ENCODE measurements at regions not wholly inside any gene's neighbourhood (a gene's known extent, or its start where the extent isn't known, plus 50 kb on each side); places are given as distances from the start of the nearest gene placed in this dataset.

DNA sequence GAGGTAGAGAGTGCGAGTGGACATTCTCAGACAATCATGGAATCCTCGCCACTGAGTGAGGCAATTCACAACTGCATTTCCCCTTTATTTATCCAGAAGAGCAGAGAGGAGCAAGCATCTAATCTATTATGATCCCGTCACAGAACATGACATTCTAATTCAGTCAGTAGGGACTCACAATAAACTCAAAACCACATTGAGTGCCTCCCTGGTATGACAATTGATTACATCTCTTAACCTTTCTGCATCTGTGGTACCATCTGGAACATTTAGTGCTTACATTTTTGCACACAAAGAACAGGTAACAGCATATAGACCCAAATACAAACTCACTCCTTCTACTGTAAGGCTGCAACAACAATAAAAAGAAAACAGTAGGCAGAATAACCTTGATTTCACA lies 517.2 kb downstream of the GBE1 start:
- Histone ChIP-seq H3K27me3 (replicated peaks; ENCODE audit: control insufficient read depth, insufficient read depth, low read length) (no peaks in the 10 kb centered on the region), H3K4me3 (replicated peaks; ENCODE audit: low read depth, low read length) (no peak overlapping the region), H3K36me3 (ENCODE audit: control insufficient read depth, insufficient read depth, low read length) (no peaks in the 10 kb centered on the region)
- TF ChIP-seq, protein P1, sequence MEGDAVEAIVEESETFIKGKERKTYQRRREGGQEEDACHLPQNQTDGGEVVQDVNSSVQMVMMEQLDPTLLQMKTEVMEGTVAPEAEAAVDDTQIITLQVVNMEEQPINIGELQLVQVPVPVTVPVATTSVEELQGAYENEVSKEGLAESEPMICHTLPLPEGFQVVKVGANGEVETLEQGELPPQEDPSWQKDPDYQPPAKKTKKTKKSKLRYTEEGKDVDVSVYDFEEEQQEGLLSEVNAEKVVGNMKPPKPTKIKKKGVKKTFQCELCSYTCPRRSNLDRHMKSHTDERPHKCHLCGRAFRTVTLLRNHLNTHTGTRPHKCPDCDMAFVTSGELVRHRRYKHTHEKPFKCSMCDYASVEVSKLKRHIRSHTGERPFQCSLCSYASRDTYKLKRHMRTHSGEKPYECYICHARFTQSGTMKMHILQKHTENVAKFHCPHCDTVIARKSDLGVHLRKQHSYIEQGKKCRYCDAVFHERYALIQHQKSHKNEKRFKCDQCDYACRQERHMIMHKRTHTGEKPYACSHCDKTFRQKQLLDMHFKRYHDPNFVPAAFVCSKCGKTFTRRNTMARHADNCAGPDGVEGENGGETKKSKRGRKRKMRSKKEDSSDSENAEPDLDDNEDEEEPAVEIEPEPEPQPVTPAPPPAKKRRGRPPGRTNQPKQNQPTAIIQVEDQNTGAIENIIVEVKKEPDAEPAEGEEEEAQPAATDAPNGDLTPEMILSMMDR (IDR thresholded peaks at IDR 0.05; ENCODE audit: insufficient read depth, low read length, poor library complexity, severe bottlenecking), result no peak
- DNase-seq (ENCODE audit: extremely low read depth, insufficient read length), result no peak

DNA sequence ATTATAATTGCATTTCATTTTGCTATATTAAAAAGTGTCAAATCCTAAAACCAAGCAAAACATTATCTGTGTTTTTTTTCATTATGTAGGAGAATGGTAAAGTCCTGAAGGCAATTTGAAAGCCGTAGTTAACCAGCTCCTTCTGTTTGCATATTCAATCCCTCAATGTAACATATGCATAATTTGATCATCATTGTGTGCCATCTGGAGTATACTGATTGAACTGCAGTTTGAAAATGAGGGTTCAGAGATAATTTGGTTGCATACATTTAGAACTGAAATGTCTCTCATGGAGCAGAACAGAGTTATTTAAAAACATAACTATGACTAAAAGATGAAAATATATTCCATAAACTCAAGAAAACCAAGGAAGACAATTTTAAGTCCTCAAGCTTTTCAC lies 518.6 kb downstream of the GBE1 start:
- TF ChIP-seq, protein P1 (IDR thresholded peaks at IDR 0.05; ENCODE audit: insufficient read depth, low read length, poor library complexity, severe bottlenecking), result peak; percentile 33
- DNase-seq (ENCODE audit: extremely low read depth, insufficient read length), result no peak
- Histone ChIP-seq H3K36me3 (ENCODE audit: control insufficient read depth, insufficient read depth, low read length) (no peaks in the 10 kb centered on the region), H3K27me3 (replicated peaks; ENCODE audit: control insufficient read depth, insufficient read depth, low read length) (no peaks in the 10 kb centered on the region), H3K4me3 (replicated peaks; ENCODE audit: low read depth, low read length) (no peak overlapping the region)

DNA sequence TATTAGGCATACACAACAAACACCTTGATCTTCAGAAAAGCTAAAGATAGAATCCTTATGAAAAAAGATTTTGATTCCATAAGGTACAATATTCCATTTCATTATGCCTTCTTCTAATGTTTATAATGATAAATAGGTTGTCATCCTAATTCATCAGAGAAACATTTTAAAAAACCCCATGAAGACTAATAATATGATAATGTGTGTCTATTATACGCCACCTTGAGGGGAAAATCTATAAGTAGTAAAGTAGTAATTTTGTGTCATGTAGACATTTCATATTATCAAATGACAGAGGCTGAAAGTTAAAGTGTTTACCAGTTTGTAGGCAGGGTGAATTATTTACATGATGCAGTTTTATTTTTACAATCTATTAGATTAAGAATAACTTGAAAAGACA lies 524.3 kb downstream of the GBE1 start:
- no peaks in the 10 kb centered on the region for H3K36me3 ChIP-seq (ENCODE audit: control insufficient read depth, insufficient read depth, low read length)

DNA sequence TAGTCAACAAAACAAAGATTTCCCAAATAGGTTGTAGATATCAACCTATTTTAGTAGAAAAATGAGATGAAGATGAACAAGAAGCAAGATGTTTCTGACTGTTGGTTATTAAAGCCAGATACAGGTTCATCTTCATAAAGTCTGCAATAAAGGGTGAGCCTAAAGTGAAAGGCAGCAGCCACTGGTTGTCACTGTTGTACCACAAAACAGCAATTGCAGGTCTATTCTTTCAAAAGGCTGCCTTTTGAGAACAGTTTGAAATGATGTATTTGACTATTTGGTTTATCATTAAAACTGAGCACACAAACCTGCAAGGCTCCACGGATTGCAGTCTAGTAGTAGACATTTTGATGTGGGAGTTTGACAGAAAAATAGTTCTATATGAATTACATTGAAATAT lies 543.4 kb downstream of the GBE1 start:
- no peaks in the 10 kb centered on the region for H3K36me3 ChIP-seq (ENCODE audit: control insufficient read depth, insufficient read depth, low read length)
- no peak overlapping the region for H3K4me3 ChIP-seq (replicated peaks; ENCODE audit: low read depth, low read length)
- H3K27me3 ChIP-seq (replicated peaks; ENCODE audit: control insufficient read depth, insufficient read depth, low read length), result no peaks in the 10 kb centered on the region; the same call in 1 of the 2 replicates
- no peak for DNase-seq (ENCODE audit: extremely low read depth, insufficient read length)
- TF ChIP-seq, protein P1 (IDR thresholded peaks at IDR 0.05; ENCODE audit: insufficient read depth, low read length, poor library complexity, severe bottlenecking), result peak; percentile 3

More for the DNA sequence above, 524.3 kb downstream of the GBE1 start:
- TF ChIP-seq, protein P1 (IDR thresholded peaks at IDR 0.05; ENCODE audit: insufficient read depth, low read length, poor library complexity, severe bottlenecking), result no peak
- Histone ChIP-seq H3K27me3 (replicated peaks; ENCODE audit: control insufficient read depth, insufficient read depth, low read length) (no peaks in the 10 kb centered on the region), H3K4me3 (replicated peaks; ENCODE audit: low read depth, low read length) (no peak overlapping the region)
- DNase-seq (ENCODE audit: extremely low read depth, insufficient read length), result no peak

DNA sequence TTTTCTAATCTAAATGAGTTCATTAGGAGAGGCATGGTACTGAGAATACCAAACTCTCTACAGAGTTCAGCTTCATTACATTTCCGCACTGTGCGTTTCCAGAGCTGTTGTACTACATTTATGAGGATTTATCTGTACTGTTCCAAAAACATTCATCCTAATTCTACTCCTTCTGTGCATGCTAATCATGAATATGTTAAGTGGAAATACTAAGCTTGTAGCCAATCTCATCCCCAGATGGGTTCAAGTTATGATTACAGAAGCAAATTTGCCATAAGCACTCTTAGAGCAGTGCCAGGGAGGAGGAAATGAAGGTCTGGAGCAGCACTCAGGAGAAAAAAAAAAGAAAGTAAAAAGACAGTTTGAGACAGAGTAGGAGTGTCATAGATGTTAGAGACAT lies 544.3 kb downstream of the GBE1 start:
- DNase-seq (ENCODE audit: extremely low read depth, insufficient read length), result no peak
- no peaks in the 10 kb centered on the region for H3K36me3 ChIP-seq (ENCODE audit: control insufficient read depth, insufficient read depth, low read length)
- TF ChIP-seq, protein P1 (IDR thresholded peaks at IDR 0.05; ENCODE audit: insufficient read depth, low read length, poor library complexity, severe bottlenecking), result no peak
- no peak overlapping the region for H3K4me3 ChIP-seq (replicated peaks; ENCODE audit: low read depth, low read length)
- no peaks in the 10 kb centered on the region; the same call in 1 of the 2 replicates for H3K27me3 ChIP-seq (replicated peaks; ENCODE audit: control insufficient read depth, insufficient read depth, low read length)

GRCh38 chr3:81216192-81216591 lies 545.3 kb downstream of the GBE1 start:
- no peak for DNase-seq (ENCODE audit: extremely low read depth, insufficient read length)
- H3K27me3 ChIP-seq (replicated peaks; ENCODE audit: control insufficient read depth, insufficient read depth, low read length), result no peaks in the 10 kb centered on the region; the same call in 1 of the 2 replicates
- TF ChIP-seq, protein P1 (IDR thresholded peaks at IDR 0.05; ENCODE audit: insufficient read depth, low read length, poor library complexity, severe bottlenecking), result no peak
- H3K4me3 ChIP-seq (replicated peaks; ENCODE audit: low read depth, low read length), result no peak overlapping the region
- no peaks in the 10 kb centered on the region for H3K36me3 ChIP-seq (ENCODE audit: control insufficient read depth, insufficient read depth, low read length)

Measured in GM06990 (cell line).